ENCODE measurements at regions not wholly inside any gene's neighbourhood (a gene's known extent, or its start where the extent isn't known, plus 50 kb on each side); places are given as distances from the start of the nearest gene placed in this dataset.
A peak's percentile ranks its signal among the peaks of the same experiment; 100 is the strongest.

DNA sequence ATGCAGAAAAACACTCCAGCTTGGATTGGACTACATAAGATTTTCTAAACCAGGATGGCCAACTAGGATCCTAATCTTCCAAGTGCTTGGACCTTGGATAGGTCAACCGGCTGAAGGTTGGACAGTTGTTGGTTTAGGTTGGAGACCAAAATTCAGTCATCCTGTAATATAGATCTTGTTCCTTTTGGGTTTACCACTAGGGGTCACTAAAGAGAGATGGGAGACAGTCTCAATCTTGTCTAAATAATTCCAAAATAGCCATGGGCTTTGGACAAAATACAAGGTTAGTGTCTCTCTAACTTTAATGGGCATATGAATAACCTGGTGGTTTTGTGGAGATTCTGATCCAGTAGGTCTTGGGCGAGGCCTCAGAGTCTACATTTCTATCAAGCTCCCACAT lies 148.7 kb upstream of the ERCC6L2 start:
- H3K27me3 ChIP-seq, result no peaks in the 10 kb centered on the region
- H3K9me3 ChIP-seq, result peaks cover 0 to 3% (median 0%) of the 10 kb centered on the region in 4 donors
- H3K4me1 ChIP-seq, result peaks cover 0 to 10% (median 0%) of the 10 kb centered on the region in 4 donors
- no peak overlapping the region for H3K4me3 ChIP-seq
- no peaks in the 10 kb centered on the region for H3K36me3 ChIP-seq
- TF ChIP-seq, protein P1, sequence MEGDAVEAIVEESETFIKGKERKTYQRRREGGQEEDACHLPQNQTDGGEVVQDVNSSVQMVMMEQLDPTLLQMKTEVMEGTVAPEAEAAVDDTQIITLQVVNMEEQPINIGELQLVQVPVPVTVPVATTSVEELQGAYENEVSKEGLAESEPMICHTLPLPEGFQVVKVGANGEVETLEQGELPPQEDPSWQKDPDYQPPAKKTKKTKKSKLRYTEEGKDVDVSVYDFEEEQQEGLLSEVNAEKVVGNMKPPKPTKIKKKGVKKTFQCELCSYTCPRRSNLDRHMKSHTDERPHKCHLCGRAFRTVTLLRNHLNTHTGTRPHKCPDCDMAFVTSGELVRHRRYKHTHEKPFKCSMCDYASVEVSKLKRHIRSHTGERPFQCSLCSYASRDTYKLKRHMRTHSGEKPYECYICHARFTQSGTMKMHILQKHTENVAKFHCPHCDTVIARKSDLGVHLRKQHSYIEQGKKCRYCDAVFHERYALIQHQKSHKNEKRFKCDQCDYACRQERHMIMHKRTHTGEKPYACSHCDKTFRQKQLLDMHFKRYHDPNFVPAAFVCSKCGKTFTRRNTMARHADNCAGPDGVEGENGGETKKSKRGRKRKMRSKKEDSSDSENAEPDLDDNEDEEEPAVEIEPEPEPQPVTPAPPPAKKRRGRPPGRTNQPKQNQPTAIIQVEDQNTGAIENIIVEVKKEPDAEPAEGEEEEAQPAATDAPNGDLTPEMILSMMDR (IDR thresholded peaks at IDR 0.05), result peak in 5 of 7 experiments; percentile 32 to 61 (median 52)
- TF ChIP-seq EP300 (IDR thresholded peaks at IDR 0.05), result no peak
- peak in 1 of 2 donors; percentile 57 for DNase-seq
- intact Hi-C loops (cut with DNase I; ENCODE audit: low total_unique reads), result no loop called here
- 62 to 70% (median 65%) methylated on average over 2 of the region's 2 CpGs for WGBS, 5 donors
- no peak overlapping the region for H3K27ac ChIP-seq

DNA sequence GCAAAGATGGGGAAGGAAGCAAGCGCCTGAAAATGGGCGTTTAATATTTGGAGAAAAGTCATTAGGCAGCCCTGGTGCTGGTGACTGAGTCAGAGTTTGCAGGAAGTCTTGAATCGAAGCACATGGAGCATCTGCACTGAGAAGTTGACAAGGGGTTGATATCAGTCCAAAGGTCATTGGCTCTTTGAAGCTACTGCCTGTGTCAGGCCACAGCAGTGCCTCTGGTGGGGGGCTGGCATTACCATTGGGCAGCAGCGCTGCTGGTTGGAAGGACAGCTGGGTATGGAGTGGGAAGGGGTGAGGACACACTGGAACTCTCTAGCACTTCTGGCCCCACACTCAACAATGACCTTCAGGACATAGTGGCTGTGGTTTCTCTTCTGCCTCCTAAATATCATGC lies 150.4 kb upstream of the ERCC6L2 start:
- H3K9me3 ChIP-seq, result peaks cover 0 to 3% (median 0%) of the 10 kb centered on the region in 4 donors
- no peak for DNase-seq
- intact Hi-C loops (cut with DNase I; ENCODE audit: low total_unique reads), result no loop called here
- H3K27me3 ChIP-seq, result no peaks in the 10 kb centered on the region
- WGBS, 5 donors, result 60 to 86% (median 76%) methylated on average over 4 of the region's 4 CpGs
- no peaks in the 10 kb centered on the region for H3K36me3 ChIP-seq
- peaks cover 0 to 10% (median 0%) of the 10 kb centered on the region in 4 donors for H3K4me1 ChIP-seq
- no peak for TF ChIP-seq EP300 (IDR thresholded peaks at IDR 0.05)
- no peak for TF ChIP-seq POLR2AphosphoS5 (IDR thresholded peaks at IDR 0.05)
- TF ChIP-seq POLR2A (IDR thresholded peaks at IDR 0.05), result no peak
- TF ChIP-seq, protein P1 (IDR thresholded peaks at IDR 0.05), result no peak
- no peak overlapping the region for H3K27ac ChIP-seq
- no peak overlapping the region for H3K4me3 ChIP-seq

DNA sequence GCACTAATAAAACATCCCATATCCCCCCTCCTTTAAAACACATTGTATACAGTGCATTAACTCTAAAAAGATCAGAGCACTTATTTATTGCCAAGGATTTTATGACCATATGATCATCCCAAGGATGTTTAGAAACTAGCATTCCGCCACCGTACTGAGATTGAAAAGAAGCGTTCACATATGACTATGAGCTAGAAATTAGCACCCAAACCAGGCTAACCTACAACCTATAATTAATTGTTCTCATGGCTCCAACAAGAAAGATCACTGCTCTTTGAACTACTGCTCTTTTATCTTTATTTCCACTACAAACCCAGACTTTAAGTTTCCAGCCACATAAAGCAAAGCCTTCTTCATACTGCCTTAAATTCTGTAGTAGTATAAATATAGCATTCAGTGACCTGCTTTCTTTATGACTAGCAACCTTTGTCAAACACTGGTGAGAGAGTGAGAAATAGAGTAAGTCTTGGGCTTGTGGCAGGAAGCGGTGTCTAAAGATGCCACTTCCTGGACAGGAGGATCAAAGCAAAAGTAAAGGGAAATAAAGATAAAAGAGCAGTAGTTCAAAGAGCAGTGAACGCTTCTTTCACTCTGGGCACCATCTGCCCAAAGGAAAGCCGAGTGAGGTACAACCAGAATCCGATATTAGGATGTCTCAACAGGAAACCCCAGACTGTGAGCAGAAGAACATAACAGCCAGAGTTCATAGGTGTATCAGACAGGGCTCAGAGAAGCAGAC lies 151.1 kb upstream of the ERCC6L2 start:
- no peaks in the 10 kb centered on the region for H3K36me3 ChIP-seq
- H3K9me3 ChIP-seq, result no peaks in the 10 kb centered on the region
- peaks cover 0 to 10% (median 0%) of the 10 kb centered on the region in 4 donors for H3K4me1 ChIP-seq
- 66 to 85% (median 81%) methylated on average over 7 of the region's 7 CpGs for WGBS, 5 donors
- TF ChIP-seq, protein P1 (IDR thresholded peaks at IDR 0.05), result peak in 1 of 7 experiments; percentile 4
- no peak for TF ChIP-seq POLR2AphosphoS5 (IDR thresholded peaks at IDR 0.05)
- H3K27ac ChIP-seq, result no peak overlapping the region
- H3K4me3 ChIP-seq, result no peak overlapping the region
- intact Hi-C loops (cut with DNase I; ENCODE audit: low total_unique reads), result no loop called here
- peak in 1 of 2 donors; percentile 63 for DNase-seq
- no peaks in the 10 kb centered on the region for H3K27me3 ChIP-seq

DNA sequence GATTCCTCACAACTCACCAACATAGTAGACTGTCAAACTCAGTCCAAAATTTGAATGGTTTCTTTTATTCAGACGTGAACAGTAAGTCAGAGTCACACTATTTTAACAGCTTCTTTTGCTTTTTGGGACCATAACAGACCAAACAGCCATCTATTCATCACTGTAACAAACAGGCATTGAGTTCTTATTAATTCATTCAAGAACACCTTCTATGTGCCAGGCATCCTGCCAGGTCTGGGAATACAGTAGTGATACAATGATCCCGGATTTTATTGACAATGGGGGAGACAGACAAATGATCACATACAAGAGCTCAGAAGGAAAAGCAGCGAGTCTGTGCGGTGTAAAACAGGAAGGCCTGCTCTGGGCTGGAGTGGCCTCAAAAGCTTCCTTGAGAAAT lies 153.3 kb upstream of the ERCC6L2 start:
- WGBS, 5 donors, result 63 to 71% (median 66%) methylated on average over 4 of the region's 4 CpGs
- H3K4me1 ChIP-seq, result peaks cover 0 to 5% (median 0%) of the 10 kb centered on the region in 4 donors
- no peaks in the 10 kb centered on the region for H3K9me3 ChIP-seq
- DNase-seq, result peak in 1 of 2 donors; percentile 32
- no peak overlapping the region for H3K4me3 ChIP-seq
- H3K27me3 ChIP-seq, result no peaks in the 10 kb centered on the region
- TF ChIP-seq, protein P1 (IDR thresholded peaks at IDR 0.05), result no peak
- TF ChIP-seq POLR2A (IDR thresholded peaks at IDR 0.05), result no peak
- no peak for TF ChIP-seq POLR2AphosphoS5 (IDR thresholded peaks at IDR 0.05)
- no peak for TF ChIP-seq EP300 (IDR thresholded peaks at IDR 0.05)
- H3K36me3 ChIP-seq, result no peaks in the 10 kb centered on the region
- intact Hi-C loops (cut with DNase I; ENCODE audit: low total_unique reads), result no loop called here
- no peak overlapping the region for H3K27ac ChIP-seq
